HG03108 (cell line): ENCODE measurements at regions not wholly inside any gene's neighbourhood (a gene's known extent, or its start where the extent isn't known, plus 50 kb on each side); places are given as distances from the start of the nearest gene placed in this dataset.

ENCODE experiments used
- ATAC-seq: cut with Tn5 transposase; IDR thresholded peaks from one replicate; pipeline ENCODE4 v1.9.1; 2021; ENCODE audit warnings: moderate library complexity; ENCODE audit not compliant: unreplicated experiment

DNA sequence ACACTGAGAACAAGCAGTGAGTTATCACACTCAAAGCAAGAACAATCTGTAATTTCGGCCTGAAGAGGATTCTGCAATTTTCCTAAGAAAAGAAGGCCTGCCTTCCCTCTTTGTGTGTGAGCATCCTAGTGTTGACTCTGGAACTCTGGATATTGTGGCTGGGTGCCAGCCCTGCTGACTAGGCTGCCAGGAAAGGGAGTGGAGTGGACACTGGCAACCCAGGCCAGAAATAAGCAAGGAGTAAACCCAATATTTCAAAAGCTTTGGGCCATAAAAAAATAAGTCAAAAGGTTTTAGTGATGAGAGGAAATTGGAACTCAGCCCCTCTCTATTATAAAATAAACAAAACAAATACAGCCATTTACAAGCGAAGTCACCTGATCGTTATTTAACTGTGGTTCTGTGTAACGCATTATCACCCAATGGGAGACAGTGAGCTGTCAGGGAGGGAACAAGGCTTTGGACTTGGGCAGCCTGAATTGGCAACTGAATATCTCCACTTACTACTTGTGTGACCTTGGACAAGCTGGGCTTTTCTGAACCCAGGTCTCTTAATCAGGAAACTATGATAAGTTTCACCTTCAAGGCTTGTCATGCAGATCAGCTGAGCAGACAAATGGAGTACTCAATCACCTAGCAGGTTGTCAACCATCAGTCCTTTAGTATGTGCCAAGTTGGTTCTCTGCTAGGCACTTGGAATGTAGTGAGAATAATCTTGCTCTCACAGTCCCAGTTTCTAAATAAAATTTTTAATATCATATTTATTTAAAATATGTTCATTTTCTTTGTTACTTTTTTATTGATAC is 196.2 kb downstream of the PAX1 start:
- no peak for ATAC-seq

DNA sequence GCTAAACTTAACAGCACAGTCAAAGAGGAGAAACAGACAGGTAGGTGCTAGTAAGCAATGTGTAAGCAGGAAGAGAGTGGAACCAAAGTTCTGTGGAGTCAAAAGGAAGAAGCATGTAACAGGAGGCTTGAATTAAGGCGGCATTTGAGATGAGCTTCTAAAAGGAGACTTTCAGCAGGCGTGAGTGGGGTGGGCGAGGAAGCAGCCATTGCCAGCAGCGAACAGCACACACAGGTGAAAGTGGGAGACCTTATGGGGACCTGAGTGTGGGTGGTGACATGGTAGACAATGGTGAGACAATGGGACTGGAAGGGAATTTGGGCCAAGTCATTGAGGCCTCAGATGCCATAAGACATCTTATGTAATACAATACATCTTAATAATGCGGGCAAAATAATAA is 195.0 kb downstream of the PAX1 start:
- ATAC-seq: no peak

DNA sequence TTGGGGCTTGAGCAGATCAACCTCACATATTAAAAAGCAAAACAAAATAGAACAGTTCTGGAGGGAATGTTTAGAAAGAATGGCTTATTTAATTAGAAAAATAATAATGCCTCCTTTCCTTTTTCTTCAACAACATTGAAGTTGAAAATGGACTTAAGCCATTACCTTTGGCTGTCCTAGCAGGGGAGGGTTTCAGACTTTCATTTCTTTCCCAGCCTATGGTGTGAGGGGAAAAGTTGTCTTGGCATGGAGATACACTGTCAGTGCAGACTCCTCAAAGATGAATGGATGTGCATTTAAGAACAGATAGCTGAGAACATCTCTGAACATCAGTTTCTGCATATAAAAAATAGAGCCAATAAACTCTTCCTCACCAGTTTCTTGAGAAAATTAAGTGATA is 169.5 kb downstream of the PAX1 start:
- ATAC-seq: no peak

DNA sequence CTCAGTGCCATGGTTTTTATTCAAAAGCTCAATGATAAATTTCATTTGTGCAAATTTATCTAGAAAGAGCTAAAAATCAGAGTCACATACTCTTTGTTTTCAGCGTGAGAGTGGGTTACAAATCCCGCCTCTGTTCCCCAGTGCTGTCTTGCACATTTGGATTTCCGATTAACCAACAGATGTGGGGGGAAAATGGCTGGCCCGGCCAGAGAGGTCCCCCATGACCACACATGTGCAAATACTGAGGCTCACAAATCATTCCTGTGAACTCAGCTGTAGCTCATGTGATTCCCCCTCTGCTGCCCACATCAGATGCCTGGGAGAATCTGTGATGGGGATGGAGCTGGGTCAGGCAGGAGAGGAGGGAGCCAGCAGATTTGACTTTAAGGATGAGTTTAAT is 168.7 kb downstream of the PAX1 start:
- ATAC-seq: no peak

DNA sequence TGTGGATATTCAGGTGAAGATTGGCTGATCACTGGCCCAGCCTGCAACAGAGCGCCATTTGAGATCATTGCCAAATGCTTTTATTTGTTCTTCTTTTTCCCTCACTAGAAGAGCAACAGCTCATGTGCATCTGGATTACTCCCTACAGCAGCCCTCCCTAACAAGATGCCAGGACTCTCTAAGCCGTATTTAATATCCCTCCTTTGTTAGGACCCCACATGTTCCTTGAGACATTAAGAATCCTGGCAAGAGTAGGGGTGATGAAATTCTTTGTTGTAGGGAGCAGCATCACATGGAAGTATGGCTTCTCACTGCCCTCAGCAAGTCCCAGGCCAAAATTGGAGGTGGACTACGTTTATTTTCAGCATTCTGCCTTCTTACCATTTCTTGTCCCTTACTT is 167.8 kb downstream of the PAX1 start:
- no peak for ATAC-seq

DNA sequence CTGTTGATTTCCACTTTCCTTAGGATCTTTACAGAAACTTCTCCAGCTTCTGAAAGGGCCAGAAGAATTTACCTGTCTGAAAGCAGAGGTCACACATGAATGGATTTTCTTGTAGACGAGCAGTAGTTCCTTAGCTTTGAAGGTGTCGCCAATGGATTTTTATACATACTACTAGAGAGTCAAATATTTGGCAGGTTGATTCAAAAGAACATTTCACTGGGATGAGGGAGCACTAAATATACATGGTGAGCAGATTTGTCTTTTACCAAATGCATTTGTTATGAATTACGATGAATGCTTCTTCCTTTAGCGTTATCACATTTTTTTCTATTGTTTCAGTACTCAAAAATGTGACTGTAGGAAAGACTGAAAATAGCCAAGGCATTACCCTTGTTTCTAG is 162.3 kb downstream of the PAX1 start:
- no peak for ATAC-seq

DNA sequence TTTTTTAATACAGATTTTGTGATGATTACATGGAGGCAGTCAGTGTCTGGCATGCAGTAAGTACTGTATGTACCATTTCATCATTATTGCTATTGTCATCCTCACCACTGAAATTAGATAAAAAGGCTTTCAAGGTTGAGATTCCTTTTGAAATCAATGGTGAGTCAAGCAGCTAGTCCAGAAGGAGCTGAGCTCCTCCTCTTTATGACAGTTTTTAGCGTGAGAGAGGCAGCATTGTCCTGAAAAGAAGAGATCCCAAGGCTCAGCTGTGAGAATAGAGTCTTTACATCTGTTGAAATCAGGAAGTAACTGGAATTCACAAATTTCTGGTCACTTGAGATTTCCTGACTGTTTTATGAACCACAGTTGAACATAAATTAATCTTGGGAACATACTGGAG is 161.9 kb downstream of the PAX1 start:
- no peak for ATAC-seq

DNA sequence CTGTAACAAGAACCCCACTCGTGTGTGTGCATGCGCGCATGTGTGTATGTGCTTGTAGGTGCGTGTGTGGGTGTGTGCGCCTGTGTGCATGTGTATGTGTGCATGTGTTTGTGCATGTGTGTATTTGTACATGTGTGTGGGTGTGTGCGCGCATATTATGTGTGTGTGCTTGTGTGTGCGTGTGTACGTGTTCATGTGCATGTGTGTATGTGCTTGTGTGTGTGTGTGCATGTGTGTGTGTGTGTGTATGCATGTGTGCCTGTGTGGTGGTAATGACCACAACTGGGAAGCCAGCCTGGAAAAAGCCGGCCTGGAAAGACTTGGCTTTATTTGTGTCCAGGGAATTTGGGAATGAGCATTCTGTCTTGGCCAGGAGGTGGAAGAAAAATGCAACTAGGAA is 157.5 kb downstream of the PAX1 start:
- ATAC-seq: no peak

DNA sequence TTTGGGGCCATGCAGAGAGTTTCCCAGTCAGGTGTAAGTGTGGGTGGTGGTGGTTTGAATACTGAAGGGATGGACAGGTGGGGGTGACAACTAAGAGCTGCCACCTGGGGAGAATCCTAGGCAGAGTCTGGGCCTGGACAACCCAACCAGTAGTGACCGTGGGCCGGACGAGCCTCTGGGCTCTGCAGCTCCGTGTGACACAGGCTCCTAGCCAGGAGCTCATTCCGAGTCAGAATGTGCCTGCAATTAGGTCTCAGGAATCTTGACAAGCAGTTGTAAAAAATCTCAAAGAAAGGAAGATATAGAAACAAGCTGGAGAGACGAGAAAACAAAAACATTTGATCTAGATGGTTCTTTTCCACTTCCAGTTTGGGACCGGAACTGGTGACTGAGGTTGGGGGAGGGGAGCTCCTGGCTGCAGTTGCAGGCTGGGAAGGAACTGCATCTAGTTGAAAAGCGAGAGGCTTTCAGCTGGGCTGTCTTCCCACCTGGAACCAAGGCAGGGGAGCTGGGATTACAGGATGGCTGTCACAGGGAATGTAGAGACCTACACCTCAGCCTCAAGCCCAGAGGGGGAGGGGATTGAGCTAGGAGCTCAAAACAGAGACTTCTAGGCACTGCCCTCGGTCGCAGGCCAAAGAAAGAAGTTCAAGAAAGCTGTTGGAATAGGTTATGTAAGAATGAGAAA is 156.9 kb downstream of the PAX1 start:
- no peak for ATAC-seq

DNA sequence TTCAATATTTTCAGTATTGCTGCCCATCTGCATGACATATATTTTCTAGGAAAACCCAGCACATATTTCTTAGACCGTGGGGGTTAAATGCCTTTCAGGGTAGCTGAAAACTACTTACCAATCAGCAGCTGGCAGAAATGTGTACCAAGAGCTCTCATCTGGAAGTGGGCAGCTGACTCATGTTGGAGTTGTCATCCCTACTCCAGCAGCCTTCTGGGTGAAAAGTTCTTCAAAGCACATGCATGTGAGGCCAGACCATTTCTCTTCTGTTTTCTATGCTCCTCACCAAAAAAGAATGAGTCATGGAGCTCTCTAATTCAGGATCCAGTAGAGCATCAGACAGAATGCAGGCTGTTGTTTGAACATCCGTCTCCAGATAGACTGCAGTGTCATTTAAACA is 135.5 kb downstream of the PAX1 start:
- no peak for ATAC-seq

DNA sequence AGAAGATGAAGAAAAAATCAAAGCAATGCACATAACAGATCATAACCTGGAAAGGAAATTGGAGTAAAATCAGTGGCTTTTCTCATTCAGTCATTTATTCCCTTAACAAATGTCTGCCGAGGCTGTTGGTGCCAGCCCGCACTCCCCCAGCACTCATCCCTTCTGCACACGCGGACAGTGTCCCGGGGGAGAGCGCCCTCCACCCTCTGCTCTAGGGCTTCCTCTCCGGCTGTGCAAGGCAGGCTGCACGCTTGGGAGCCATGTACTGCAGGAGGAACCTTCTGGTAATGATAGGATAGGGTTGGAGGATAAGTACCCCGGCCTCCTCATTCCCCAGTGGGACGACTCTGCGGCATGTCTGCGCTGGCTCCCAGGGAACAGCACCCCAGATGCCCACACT is 134.5 kb downstream of the PAX1 start:
- ATAC-seq: no peak

DNA sequence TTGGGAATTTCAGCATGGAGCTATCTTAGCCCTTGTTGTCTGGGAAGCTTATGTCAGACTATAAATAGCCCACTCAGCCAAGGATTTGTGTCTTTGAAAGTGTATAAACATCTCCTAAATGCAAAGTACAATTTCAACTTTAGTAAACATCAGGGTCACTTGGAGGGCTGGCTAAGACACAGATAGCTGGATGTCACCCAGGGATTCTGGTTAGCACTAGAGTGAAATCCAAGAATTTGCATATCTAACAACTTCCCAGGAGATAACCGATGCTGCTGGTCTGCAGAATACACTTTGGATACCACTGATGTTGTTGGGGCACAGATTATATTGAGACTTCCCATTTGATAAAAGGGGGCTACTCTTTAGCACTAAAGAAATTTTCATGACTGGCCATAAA is 130.9 kb downstream of the PAX1 start:
- ATAC-seq: no peak

DNA sequence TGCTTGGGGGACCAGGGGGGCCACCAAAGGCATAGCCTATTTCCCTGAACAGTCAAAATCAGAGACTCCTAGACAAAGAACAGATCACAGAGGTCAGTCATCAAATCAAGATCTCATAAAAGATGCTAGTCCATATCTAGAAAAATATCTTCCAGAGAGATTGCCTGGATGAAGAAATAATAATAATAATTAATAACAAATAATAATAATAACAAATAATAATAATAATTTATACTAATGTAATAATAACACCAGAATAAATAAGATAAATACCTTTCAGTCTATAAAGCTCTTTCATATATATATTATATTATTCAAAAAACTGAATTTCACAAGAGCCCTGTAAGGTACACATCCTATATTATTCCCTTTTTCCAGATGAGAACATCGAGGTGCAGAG is 129.6 kb downstream of the PAX1 start:
- ATAC-seq: no peak

DNA sequence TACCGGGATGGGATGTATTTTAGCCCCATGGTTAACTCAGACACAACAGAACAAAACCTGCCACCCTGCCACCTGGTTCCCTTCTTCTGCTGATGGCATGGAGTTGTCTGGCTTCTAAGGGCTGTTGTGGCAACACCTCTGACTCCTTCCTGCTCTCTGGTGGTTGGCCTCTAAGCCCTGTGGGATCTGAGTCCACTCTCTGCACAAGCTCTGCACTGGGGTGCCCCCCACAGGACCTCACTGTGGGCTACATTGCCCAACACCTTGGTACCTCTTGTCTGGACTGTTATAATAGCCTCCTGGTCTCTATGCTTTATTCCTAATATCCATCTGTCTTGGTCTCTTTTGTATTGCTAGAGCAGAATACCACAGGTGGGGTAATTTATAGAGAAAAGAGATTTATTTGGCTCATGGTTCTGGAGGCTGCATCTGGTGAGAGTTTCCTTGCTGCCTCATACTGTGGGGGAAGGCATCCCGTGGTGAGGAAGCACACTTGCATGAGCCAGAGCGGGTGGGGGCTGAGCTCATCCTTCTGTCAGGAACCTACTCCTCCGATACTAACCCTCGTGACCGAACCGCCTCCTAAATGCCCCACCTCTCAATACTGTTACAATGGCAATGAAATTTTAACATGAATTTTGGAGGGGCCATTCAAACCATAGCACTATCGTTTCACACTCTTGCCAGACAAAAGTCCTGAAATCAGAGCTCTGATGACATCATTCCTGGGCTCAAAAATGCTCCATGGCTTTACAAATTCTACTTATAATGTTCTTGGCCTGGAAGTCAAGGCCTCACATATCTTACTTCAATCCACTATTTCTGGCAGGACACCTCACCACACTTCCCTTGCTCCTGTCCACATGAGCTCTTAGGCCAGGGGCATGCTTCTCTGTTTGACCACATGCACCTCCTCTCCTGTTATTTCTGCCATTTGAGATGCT is 127.2 kb downstream of the PAX1 start:
- no peak for ATAC-seq

DNA sequence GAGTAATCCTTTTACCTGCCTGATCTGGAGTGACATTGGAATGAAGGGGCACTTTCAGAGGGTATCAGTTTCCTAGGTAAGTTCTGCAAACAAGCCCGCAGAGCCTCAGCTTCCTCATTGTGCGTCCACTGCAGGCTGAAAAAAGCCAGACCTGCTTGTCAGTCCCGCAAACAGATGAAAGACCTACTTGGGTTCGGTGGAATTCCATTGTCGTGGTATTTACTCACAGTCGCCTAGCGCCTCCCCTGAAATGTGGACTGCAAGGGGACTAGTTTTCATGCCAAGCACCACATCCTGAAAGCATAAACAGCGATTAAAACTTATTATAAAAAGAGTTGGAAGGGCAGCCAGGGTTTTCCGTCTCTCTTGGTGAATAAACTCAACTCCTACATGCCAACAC is 121.5 kb downstream of the PAX1 start:
- ATAC-seq: no peak

DNA sequence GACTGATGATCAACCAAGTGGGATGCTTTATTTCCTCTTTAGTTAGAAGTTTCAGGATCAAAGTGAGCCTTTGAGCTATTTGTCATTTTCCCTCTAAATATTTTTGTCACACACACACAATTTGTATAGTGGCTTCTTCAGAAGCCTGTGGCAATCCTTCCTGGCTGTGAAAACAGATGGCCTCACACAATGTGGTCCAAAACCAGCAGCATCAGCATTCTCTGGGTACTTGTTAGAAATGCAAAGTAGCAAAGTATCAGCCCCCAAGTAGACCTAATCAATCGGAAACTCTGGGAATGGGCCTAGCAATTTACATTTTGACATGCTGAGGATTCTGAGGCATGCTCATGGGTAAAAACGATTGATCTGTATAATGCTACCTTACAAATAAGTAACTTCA is 115.9 kb downstream of the PAX1 start:
- ATAC-seq: no peak

DNA sequence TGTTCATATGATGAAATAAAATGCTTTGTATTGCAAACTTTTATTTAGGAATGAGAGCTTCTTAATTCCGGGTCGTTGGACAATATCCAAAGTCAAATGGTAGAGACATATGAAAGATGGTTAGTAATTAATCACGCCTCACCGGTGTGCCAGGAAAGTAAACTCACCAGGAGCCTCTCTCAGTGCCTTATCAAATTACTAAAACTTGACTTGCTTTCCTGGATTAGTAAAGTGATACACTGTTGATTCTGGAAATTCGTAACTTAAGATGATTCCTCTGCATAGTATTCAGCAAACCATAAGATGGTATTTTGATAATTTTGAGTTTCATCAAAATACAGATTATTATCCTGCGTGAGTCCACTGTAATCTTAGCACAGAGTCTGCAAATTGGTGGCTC is 115.2 kb downstream of the PAX1 start:
- ATAC-seq: no peak

DNA sequence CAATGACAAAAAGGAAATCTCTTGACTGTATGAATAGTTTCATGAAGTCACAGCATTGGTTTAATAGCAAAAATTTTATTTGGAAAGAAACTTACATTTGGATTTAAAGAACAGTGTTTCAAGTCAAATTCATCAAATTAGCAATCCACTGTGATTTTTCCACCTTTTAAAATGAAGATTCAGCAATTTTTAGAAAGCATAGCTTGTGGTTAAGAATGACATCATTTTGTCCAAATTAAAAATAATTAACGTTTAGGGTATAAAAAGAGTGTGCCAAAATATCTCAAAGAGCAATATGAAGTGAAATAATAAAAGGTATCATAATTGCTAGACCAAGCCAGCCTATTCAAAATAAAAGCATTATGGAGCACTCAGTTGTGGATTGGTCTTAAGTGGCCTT is 114.6 kb downstream of the PAX1 start:
- no peak for ATAC-seq

DNA sequence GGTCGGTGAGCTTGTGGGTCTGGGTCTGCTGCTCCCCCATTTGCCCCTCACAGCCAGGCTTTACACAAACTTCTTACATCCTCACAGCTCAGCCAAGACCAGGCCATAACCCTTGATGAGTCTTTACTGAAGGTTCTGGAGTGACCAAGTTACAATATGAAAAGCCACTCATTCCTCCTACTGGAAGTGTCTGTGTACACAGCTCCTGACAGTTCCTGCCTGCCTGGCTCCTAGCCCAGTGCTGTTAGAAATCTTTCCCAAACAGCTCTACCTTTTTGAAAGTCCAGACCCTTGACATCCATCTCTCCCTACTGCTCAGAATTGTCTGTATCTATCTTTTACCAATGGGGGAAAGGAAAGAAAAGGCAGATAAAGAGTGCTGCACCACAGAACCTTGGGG is 106.9 kb downstream of the PAX1 start:
- ATAC-seq: no peak

DNA sequence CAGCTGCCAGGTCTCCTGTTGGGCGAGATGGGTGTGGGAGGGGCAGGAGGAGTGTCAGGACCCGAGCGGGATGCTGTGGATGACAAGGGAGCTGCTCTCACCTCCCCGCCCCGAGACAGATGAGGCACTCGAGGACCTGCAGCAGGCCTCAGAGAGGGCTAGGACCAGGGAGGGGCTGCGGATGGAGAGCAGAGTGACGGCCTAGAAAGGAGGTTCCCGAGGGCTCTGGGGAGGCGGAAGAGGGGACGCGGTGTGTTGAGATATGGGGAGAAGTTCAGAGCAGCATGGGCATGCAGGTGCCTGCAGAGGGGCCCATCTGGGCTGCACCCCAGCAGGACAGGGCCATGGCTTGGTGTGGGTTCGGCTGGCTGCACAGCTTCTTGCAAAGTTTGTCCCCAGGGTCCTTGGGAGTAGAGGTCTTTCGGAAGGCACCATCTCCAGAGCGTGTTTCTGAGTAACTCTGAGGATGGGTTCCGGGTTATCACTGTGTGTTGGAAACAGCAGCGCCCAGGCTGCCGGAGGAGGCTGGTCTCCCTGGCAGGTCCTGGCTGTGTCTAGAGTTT is 104.6 kb downstream of the PAX1 start:
- ATAC-seq: no peak
